Activated CD8-positive, alpha-beta memory T cell treated with anti-CD3 and anti-CD28 coated beads, Interleukin-2, amount 10 ng/mL, durations not matched to agents 7 days and 5 days (primary cell): ENCODE measurements at regions not wholly inside any gene's neighbourhood (a gene's known extent, or its start where the extent isn't known, plus 50 kb on each side); places are given as distances from the start of the nearest gene placed in this dataset.

ENCODE experiments used
- ATAC-seq: fragments of 150-1000 bp; cut with Tn5 transposase; one replicate; pipeline ENCODE4 v1.10.0; 2021; ENCODE audit warnings: moderate library complexity
- CTCF ChIA-PET: fragments of 350-600 bp; sonication (Branson Sonifier 250); formaldehyde crosslinking; loops from one replicate; lab custom pipeline; 2021; ENCODE audit warnings: antibody characterized with exemption; lab: Charles Lee
- DNase-seq: peaks from one replicate; pipeline ENCODE4 v3.0.0-alpha.2; 2020
- H3K27ac Mint-ChIP-seq: one replicate; pipeline ENCODE4 v1.8.0; 2021; ENCODE audit warnings: mild to moderate bottlenecking, mixed read lengths
- H3K27me3 Mint-ChIP-seq: one replicate; pipeline ENCODE4 v1.8.0; 2021; ENCODE audit warnings: mixed read lengths
- H3K36me3 Mint-ChIP-seq: one replicate; pipeline ENCODE4 v1.8.0; 2021; ENCODE audit warnings: mild to moderate bottlenecking, mixed read lengths
- H3K4me1 Mint-ChIP-seq: one replicate; pipeline ENCODE4 v1.8.0; 2021; ENCODE audit warnings: mixed read lengths
- H3K4me3 Mint-ChIP-seq: one replicate; pipeline ENCODE4 v1.8.0; 2021; ENCODE audit warnings: mild to moderate bottlenecking, moderate library complexity, mixed read lengths
- H3K9me3 Mint-ChIP-seq: one replicate; pipeline ENCODE4 v1.8.0; 2022; ENCODE audit warnings: low read depth, mixed read lengths

GRCh38 chr4:43271946-43272345 is 379.4 kb downstream of the GRXCR1 start:
- Mint-ChIP-seq H3K27ac (no peak overlapping the region), H3K27me3 (no peaks in the 10 kb centered on the region), H3K4me3 (no peak overlapping the region), H3K9me3 (peaks cover 15% of the 10 kb centered on the region), H3K36me3 (no peaks in the 10 kb centered on the region), H3K4me1 (no peaks in the 10 kb centered on the region)
- DNase-seq (no peak), ATAC-seq (no peak)
- CTCF ChIA-PET: no interaction called here

GRCh38 chr4:43274376-43274775 is 381.9 kb downstream of the GRXCR1 start:
- Mint-ChIP-seq H3K27me3 (no peaks in the 10 kb centered on the region), H3K27ac (no peak overlapping the region), H3K9me3 (peaks cover 11% of the 10 kb centered on the region), H3K36me3 (no peaks in the 10 kb centered on the region), H3K4me3 (no peak overlapping the region), H3K4me1 (no peaks in the 10 kb centered on the region)
- CTCF ChIA-PET: no interaction called here
- ATAC-seq: no peak
- DNase-seq: no peak

GRCh38 chr4:43275779-43276178 is 383.3 kb downstream of the GRXCR1 start:
- ATAC-seq (no peak), DNase-seq (no peak)
- Mint-ChIP-seq H3K9me3 (peaks cover 12% of the 10 kb centered on the region), H3K36me3 (no peaks in the 10 kb centered on the region), H3K27me3 (no peaks in the 10 kb centered on the region), H3K4me3 (no peak overlapping the region), H3K27ac (no peak overlapping the region), H3K4me1 (no peaks in the 10 kb centered on the region)
- CTCF ChIA-PET: no interaction called here

DNA sequence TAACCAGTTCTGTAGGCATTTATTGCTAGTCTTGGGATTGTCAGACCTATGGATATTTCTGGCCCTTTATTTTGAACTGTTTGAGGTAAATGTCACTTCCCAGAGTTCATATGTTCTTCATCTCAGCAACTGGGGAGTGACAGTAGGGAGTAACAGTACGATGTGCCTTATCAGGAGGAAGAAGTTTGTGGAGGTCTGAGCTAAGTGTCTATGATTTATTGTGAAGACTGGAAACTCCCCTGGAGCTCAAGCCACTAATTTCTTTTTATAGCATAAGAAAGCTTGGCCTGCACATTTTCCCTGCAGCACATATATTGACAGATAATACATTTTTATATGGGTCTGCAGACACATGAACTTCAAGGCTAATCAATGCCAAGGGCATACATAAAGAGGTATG is 383.8 kb downstream of the GRXCR1 start:
- H3K27ac Mint-ChIP-seq: no peak overlapping the region
- no peaks in the 10 kb centered on the region for H3K27me3 Mint-ChIP-seq
- CTCF ChIA-PET: no interaction called here
- H3K9me3 Mint-ChIP-seq: peaks cover 16% of the 10 kb centered on the region
- no peaks in the 10 kb centered on the region for H3K4me1 Mint-ChIP-seq
- DNase-seq: no peak
- no peak for ATAC-seq
- no peak overlapping the region for H3K4me3 Mint-ChIP-seq
- H3K36me3 Mint-ChIP-seq: no peaks in the 10 kb centered on the region

DNA sequence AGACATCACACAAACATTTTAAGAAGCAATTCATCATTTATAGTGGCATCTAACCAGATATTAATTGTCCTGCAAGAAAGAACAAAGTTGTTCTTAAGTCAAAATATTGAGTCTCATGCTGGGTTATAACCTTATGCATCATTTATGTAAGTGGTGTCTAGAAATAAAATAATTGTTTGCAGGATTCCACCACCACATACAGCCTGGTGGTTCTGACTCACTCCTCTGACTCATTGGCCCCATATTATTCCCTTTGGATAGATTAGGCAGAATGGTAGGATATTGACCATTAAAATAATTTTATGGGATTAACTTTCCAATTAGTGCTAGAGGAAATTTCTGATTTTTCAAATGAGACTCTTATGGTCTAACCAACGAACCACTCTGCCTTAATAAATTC is 384.5 kb downstream of the GRXCR1 start:
- no peaks in the 10 kb centered on the region for H3K4me1 Mint-ChIP-seq
- CTCF ChIA-PET: no interaction called here
- ATAC-seq (no peak), DNase-seq (no peak)
- H3K27ac Mint-ChIP-seq: no peak overlapping the region
- H3K27me3 Mint-ChIP-seq: no peaks in the 10 kb centered on the region
- peaks cover 16% of the 10 kb centered on the region for H3K9me3 Mint-ChIP-seq
- no peak overlapping the region for H3K4me3 Mint-ChIP-seq
- no peaks in the 10 kb centered on the region for H3K36me3 Mint-ChIP-seq

DNA sequence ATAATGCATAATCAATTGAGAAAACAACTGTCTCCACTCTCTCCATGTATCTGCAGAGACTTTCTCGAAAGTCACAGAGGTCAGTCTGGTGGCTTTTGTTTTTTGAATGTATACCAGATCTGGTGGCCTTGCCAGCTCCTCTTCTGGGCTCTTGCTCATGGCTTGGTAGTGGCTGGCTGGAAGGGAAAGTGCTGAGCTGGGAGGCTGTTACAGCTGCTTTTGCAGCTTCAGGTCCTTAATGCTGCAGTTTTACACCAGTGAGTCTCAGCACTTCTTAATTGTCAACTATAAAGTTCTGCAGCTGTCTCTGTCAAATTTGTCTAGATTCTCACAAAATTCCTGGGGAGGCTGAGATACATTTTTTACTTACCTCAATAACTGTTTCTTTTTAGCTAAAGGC is 390.0 kb downstream of the GRXCR1 start:
- no peak overlapping the region for H3K27ac Mint-ChIP-seq
- no peaks in the 10 kb centered on the region for H3K4me1 Mint-ChIP-seq
- H3K9me3 Mint-ChIP-seq: peaks cover 12% of the 10 kb centered on the region
- DNase-seq (no peak), ATAC-seq (no peak)
- H3K27me3 Mint-ChIP-seq: no peaks in the 10 kb centered on the region
- no peak overlapping the region for H3K4me3 Mint-ChIP-seq
- H3K36me3 Mint-ChIP-seq: no peaks in the 10 kb centered on the region
- CTCF ChIA-PET: no interaction called here

DNA sequence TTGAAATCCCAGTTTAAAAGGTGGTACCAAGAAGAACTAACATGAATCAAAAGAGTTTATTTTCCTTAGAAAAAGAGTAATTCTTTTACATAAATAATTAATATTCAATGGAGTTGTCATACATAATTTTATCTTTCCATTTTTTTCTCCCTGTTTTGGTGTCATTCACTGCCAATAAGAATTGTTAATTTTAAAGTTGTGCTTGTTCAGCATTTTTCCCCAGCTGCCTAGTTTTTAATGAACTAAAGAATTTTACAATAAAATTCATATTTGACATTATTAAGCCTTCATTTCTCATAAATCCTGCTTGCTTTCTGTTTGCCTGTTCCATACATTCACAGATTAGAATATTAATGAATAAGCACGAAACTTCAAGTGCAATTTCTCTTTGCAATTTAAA is 393.6 kb downstream of the GRXCR1 start:
- Mint-ChIP-seq H3K9me3 (peaks cover 10% of the 10 kb centered on the region), H3K27me3 (no peaks in the 10 kb centered on the region), H3K36me3 (no peaks in the 10 kb centered on the region), H3K4me3 (no peak overlapping the region), H3K27ac (no peak overlapping the region), H3K4me1 (no peaks in the 10 kb centered on the region)
- CTCF ChIA-PET: no interaction called here
- ATAC-seq (no peak), DNase-seq (no peak)

DNA sequence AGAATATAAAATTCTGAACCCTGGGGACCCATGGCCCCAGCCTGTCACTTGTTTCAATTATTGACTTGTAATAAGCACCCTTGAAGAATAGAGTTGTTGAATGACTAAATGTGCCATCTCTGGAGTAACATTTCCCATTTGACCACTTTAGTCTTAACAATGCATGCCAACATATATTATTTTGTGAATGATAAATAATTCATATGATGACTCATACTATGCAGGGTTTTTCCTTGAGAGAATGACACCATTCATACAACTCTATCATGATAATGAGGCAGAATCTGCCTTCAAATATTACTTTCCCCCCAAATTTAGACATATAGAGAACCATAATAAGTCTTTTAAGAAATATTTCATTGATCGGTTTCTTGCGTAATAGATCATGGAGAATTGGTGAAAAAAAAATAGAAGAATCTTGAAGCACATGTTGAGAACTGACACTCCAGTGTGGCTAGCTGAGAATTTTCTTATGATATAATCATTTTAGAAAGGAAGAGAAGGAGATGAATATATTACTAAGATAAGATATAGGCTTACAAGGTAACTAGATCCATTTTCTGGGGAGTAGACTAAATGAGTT is 404.5 kb downstream of the GRXCR1 start:
- CTCF ChIA-PET: no interaction called here
- Mint-ChIP-seq H3K27ac (no peak overlapping the region), H3K27me3 (no peaks in the 10 kb centered on the region), H3K4me3 (no peak overlapping the region), H3K4me1 (no peaks in the 10 kb centered on the region), H3K9me3 (peaks cover 7% of the 10 kb centered on the region), H3K36me3 (no peaks in the 10 kb centered on the region)
- no peak for DNase-seq
- ATAC-seq: no peak

- Mint-ChIP-seq H3K4me3 (no peak overlapping the region), H3K27ac (no peak overlapping the region), H3K36me3 (no peaks in the 10 kb centered on the region), H3K9me3 (peaks cover 2% of the 10 kb centered on the region), H3K4me1 (no peaks in the 10 kb centered on the region), H3K27me3 (no peaks in the 10 kb centered on the region)
- CTCF ChIA-PET: no interaction called here
- DNase-seq (no peak), ATAC-seq (no peak)
Observed at GRCh38 chr4:43316813-43317212, 424.3 kb downstream of the GRXCR1 start.

- Mint-ChIP-seq H3K4me3 (no peak overlapping the region), H3K4me1 (no peaks in the 10 kb centered on the region), H3K27me3 (no peaks in the 10 kb centered on the region), H3K9me3 (peaks cover 3% of the 10 kb centered on the region), H3K27ac (no peak overlapping the region), H3K36me3 (no peaks in the 10 kb centered on the region)
- no peak for ATAC-seq
- DNase-seq: no peak
- CTCF ChIA-PET: no interaction called here
Observed at GRCh38 chr4:43325220-43325967, 432.9 kb downstream of the GRXCR1 start.

- no peak for DNase-seq
- H3K27me3 Mint-ChIP-seq: no peaks in the 10 kb centered on the region
- CTCF ChIA-PET: no interaction called here
Observed at GRCh38 chr4:43330288-43330687, 437.8 kb downstream of the GRXCR1 start.

DNA sequence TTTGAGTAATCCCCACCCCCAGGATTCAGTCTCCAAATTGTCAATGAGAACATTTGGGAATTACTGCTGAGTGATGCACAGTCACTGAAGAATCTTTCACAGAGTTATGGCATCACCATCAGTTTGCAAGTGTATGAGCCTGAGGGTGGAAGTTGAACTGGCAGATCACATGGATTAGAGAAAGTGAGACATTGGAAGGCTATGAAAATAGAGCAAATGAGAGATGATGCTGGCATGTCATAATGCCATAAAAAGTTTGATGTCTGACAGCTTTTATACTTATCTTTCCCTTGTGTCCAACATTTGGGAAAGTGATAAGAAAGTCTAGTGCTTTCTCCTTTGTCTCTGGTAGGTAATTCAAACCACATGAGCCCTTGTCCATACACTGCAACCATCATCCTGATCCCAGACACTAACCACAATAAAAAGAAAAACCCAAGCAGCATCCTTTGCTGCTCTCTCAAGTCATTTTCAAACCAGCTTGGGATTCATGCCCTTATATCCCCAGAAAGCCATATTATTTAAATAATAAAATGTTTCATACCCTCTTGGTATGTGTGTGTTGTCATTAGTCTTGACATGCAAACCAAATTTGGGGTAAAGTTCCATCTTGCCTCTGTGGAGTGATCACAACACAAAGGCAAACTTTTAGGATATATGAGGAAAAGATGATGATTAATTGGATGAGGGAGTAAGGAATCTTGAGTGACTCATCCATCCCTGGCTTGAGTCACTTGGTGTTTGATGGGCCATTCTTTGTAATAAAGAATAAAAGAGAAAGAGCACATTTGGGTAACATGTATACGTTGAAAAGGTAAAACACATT is 438.9 kb downstream of the GRXCR1 start:
- Mint-ChIP-seq H3K9me3 (peaks cover 3% of the 10 kb centered on the region), H3K27ac (no peak overlapping the region), H3K36me3 (no peaks in the 10 kb centered on the region), H3K4me1 (no peaks in the 10 kb centered on the region), H3K27me3 (no peaks in the 10 kb centered on the region), H3K4me3 (no peak overlapping the region)
- CTCF ChIA-PET: no interaction called here
- DNase-seq (no peak), ATAC-seq (no peak)

More at GRCh38 chr4:43330288-43330687, 437.8 kb downstream of the GRXCR1 start:
- ATAC-seq: no peak
- no peaks in the 10 kb centered on the region for H3K36me3 Mint-ChIP-seq
- H3K4me3 Mint-ChIP-seq: no peak overlapping the region
- H3K4me1 Mint-ChIP-seq: no peaks in the 10 kb centered on the region
- peaks cover 3% of the 10 kb centered on the region for H3K9me3 Mint-ChIP-seq
- no peak overlapping the region for H3K27ac Mint-ChIP-seq

DNA sequence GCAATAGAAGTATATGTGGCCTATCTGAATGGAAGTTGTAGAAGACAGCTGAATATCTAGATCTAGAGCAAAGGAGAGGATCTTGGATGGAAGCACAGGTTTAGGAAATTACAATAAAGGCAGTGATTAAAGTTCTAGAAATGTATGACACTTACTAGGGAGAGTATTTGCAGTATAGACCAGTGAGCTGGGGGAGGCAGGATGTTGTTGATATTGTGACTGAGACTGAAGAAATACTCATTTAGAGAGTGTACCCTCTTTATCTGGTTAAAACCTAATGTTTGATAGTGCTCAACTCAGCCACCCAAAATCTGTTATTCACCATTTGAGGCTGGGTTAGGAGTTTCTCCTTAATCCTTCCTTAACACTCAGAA is 439.5 kb downstream of the GRXCR1 start:
- Mint-ChIP-seq H3K27ac (no peak overlapping the region), H3K4me3 (no peak overlapping the region), H3K9me3 (peaks cover 3% of the 10 kb centered on the region), H3K4me1 (no peaks in the 10 kb centered on the region), H3K36me3 (no peaks in the 10 kb centered on the region), H3K27me3 (no peaks in the 10 kb centered on the region)
- no peak for DNase-seq
- ATAC-seq: no peak
- CTCF ChIA-PET: no interaction called here

GRCh38 chr4:43337707-43338106 is 445.2 kb downstream of the GRXCR1 start:
- Mint-ChIP-seq H3K4me1 (no peaks in the 10 kb centered on the region), H3K9me3 (peaks cover 4% of the 10 kb centered on the region), H3K27ac (no peak overlapping the region), H3K27me3 (no peaks in the 10 kb centered on the region), H3K36me3 (no peaks in the 10 kb centered on the region), H3K4me3 (no peak overlapping the region)
- ATAC-seq: no peak
- DNase-seq: no peak
- CTCF ChIA-PET: no interaction called here
